NCI-H526 treated with DMSO at 0.1 percent for 48 hours (cell line): ENCODE measurements at regions not wholly inside any gene's neighbourhood (a gene's known extent, or its start where the extent isn't known, plus 50 kb on each side); places are given as distances from the start of the nearest gene placed in this dataset.
"Not testable (repeated sequence)": the region's sequence is repeated elsewhere in the genome, so short reads cannot be mapped to it uniquely, and the experiment has no call there.

Source experiments
- DNase-seq: peaks from one replicate; lab custom pipeline; 2025; lab: John Stamatoyannopoulos, UW

- no peak for DNase-seq
These were observed 55.9 kb downstream of the BHLHE40 start for GRCh38 chr3:5035113-5035512.

- no peak for DNase-seq
These were observed 56.6 kb downstream of the BHLHE40 start for GRCh38 chr3:5035692-5036391.

GRCh38 chr3:5036392-5036766 lies 57.1 kb downstream of the BHLHE40 start:
- DNase-seq, result no peak

- DNase-seq, result no peak
These were observed 57.6 kb downstream of the BHLHE40 start for GRCh38 chr3:5036858-5037257.

GRCh38 chr3:5039585-5039984 lies 60.3 kb downstream of the BHLHE40 start:
- DNase-seq, result no peak

- DNase-seq, result no peak
These were observed 62.1 kb downstream of the BHLHE40 start for GRCh38 chr3:5041315-5041714.

GRCh38 chr3:5045961-5046360 lies 66.7 kb downstream of the BHLHE40 start:
- no peak for DNase-seq

GRCh38 chr3:5047764-5048419 lies 68.7 kb downstream of the BHLHE40 start:
- no peak for DNase-seq

GRCh38 chr3:5051772-5052171 lies 70.3 kb upstream of the ARL8B start:
- DNase-seq, result no peak

- no peak for DNase-seq
These were observed 69.8 kb upstream of the ARL8B start for GRCh38 chr3:5052247-5052646.

- no peak for DNase-seq
These were observed 68.9 kb upstream of the ARL8B start for GRCh38 chr3:5053021-5053831.

- DNase-seq, result no peak
These were observed 68.0 kb upstream of the ARL8B start for GRCh38 chr3:5054098-5054497.

- DNase-seq, result not testable (repeated sequence)
These were observed 67.5 kb upstream of the ARL8B start for GRCh38 chr3:5054579-5054978.

- no peak for DNase-seq
These were observed 66.6 kb upstream of the ARL8B start for GRCh38 chr3:5055357-5056110.

GRCh38 chr3:5056111-5056391 lies 66.0 kb upstream of the ARL8B start:
- DNase-seq, result no peak

- no peak for DNase-seq
These were observed 64.8 kb upstream of the ARL8B start for GRCh38 chr3:5057272-5057671.

- peak; percentile 12 for DNase-seq
These were observed 64.2 kb upstream of the ARL8B start for GRCh38 chr3:5057857-5058324.

GRCh38 chr3:5058471-5058951 lies 63.6 kb upstream of the ARL8B start:
- no peak for DNase-seq

- no peak for DNase-seq
These were observed 62.3 kb upstream of the ARL8B start for GRCh38 chr3:5059782-5060181.

GRCh38 chr3:5061218-5061569 lies 60.9 kb upstream of the ARL8B start:
- no peak for DNase-seq

- no peak for DNase-seq
These were observed 58.4 kb upstream of the ARL8B start for GRCh38 chr3:5063724-5064123.

- DNase-seq, result no peak
These were observed 53.5 kb upstream of the ARL8B start for GRCh38 chr3:5068531-5069050.
